Kasumi-1 (cell line): ENCODE measurements at regions not wholly inside any gene's neighbourhood (a gene's known extent, or its start where the extent isn't known, plus 50 kb on each side); places are given as distances from the start of the nearest gene placed in this dataset.
"Not testable (repeated sequence)": the region's sequence is repeated elsewhere in the genome, so short reads cannot be mapped to it uniquely, and the experiment has no call there.

Source experiments
- DNase-seq, 2 experiments: peaks; one replicate each; lab custom pipeline; 2025; lab: John Stamatoyannopoulos, UW

GRCh38 chr11:39462506-39462905, 1996.9 kb downstream of the LRRC4C start:
- DNase-seq = no peak

- no peak for DNase-seq
These were observed 1998.4 kb downstream of the LRRC4C start for GRCh38 chr11:39461066-39461465.

GRCh38 chr11:39459606-39460005, 1999.8 kb downstream of the LRRC4C start:
- DNase-seq = no peak

- DNase-seq = no peak
These were observed 2001.0 kb downstream of the LRRC4C start for GRCh38 chr11:39458481-39458880.

- DNase-seq = no peak
These were observed 2015.9 kb downstream of the LRRC4C start for GRCh38 chr11:39443424-39444022.

GRCh38 chr11:39442177-39442576, 2017.3 kb downstream of the LRRC4C start:
- DNase-seq = no peak

GRCh38 chr11:39435641-39436040, 2023.8 kb downstream of the LRRC4C start:
- DNase-seq = no peak

- DNase-seq = no peak
These were observed 2025.0 kb downstream of the LRRC4C start for GRCh38 chr11:39434466-39434865.

GRCh38 chr11:39432929-39433328, 2026.5 kb downstream of the LRRC4C start:
- no peak for DNase-seq

- no peak for DNase-seq
These were observed 2034.2 kb downstream of the LRRC4C start for GRCh38 chr11:39425226-39425625.

- DNase-seq = no peak
These were observed 2047.3 kb downstream of the LRRC4C start for GRCh38 chr11:39412117-39412516.

GRCh38 chr11:39385911-39386310, 2073.5 kb downstream of the LRRC4C start:
- DNase-seq = no peak

- DNase-seq = peak; percentile 42 to 49
These were observed 2084.3 kb downstream of the LRRC4C start for GRCh38 chr11:39374963-39375698.

- DNase-seq = peak in 1 of 2 experiments; percentile 16
These were observed 2091.9 kb downstream of the LRRC4C start for GRCh38 chr11:39367534-39367933.

- DNase-seq = peak in 1 of 2 experiments; percentile 7
These were observed 2093.5 kb downstream of the LRRC4C start for GRCh38 chr11:39365809-39366436.

GRCh38 chr11:39363571-39363970, 2095.9 kb downstream of the LRRC4C start:
- DNase-seq = no peak

GRCh38 chr11:39361557-39361956, 2097.9 kb downstream of the LRRC4C start:
- DNase-seq = no peak

GRCh38 chr11:39345834-39346442, 2113.5 kb downstream of the LRRC4C start:
- DNase-seq = no peak

GRCh38 chr11:39341461-39341860, 2118.0 kb downstream of the LRRC4C start:
- DNase-seq = no peak

GRCh38 chr11:39333006-39333405, 2126.4 kb downstream of the LRRC4C start:
- DNase-seq = not testable (repeated sequence)

GRCh38 chr11:39327302-39327701, 2132.2 kb downstream of the LRRC4C start:
- no peak for DNase-seq

- not testable (repeated sequence) for DNase-seq
These were observed 2147.6 kb downstream of the LRRC4C start for GRCh38 chr11:39311888-39312287.

- no peak for DNase-seq
These were observed 2154.9 kb downstream of the LRRC4C start for GRCh38 chr11:39304586-39304985.
